Tibial nerve (tissue), 3 donors: ENCODE measurements at regions not wholly inside any gene's neighbourhood (a gene's known extent, or its start where the extent isn't known, plus 50 kb on each side); places are given as distances from the start of the nearest gene placed in this dataset.

Experiments
- CTCF ChIP-seq, 5 experiments: fragments of 200-600 bp in 3 of 5; fragments of 450-650 bp in 2 of 5; sonication (generic) in 3 of 5; IDR thresholded peaks; one replicate each; pipeline ENCODE4 v1.5.1; 2016 to 2019; ENCODE audit warnings: antibody characterized with exemption in 5 of 5, mild to moderate bottlenecking in 3 of 5, moderate library complexity in 2 of 5
- POLR2A ChIP-seq, 2 donors: fragments of 450-650 bp; IDR thresholded peaks; one replicate each; pipeline ENCODE4 v1.6.1; 2017; ENCODE audit warnings: antibody characterized with exemption in 2 of 2, mild to moderate bottlenecking in 2 of 2, moderate library complexity in 2 of 2

- TF ChIP-seq CTCF (IDR thresholded peaks at IDR 0.05), result no peak
- TF ChIP-seq POLR2A (IDR thresholded peaks at IDR 0.05), result no peak
Measured at GRCh38 chr4:125760956-125761355, 446.2 kb downstream of the FAT4 start.
